ENCODE measurements at regions not wholly inside any gene's neighbourhood (a gene's known extent, or its start where the extent isn't known, plus 50 kb on each side); places are given as distances from the start of the nearest gene placed in this dataset.

DNA sequence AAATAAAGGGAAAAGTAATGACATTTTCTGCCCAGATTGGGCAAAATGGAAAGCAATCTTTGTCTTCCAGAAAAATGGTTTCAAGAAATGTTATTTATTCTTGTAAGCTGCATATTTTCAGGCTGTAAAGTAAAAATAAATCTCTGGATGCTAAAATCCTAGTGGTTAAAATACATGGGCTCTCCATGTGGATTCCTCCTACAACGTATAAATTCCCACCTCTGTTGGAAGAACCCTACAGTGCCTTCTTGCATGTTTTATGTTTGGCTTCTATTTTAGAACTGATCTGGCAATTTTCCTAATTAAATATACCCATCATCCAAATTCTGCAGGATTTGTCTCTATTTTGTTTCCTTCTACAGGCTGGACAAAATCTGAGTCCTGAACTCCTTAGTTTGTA, 528.9 kb downstream of the COL12A1 start:
- no peaks in the 10 kb centered on the region for H3K9me3 ChIP-seq (ENCODE audit: low read length)
- TF ChIP-seq CTCF (conservative IDR thresholded peaks at IDR 0.05; ENCODE audit: low read depth, low read length) (no peak), EZH2phosphoT487 (IDR thresholded peaks at IDR 0.05; ENCODE audit: borderline replicate concordance, low read length) (no peak), EZH2 (IDR thresholded peaks at IDR 0.05; ENCODE audit: low read length, unreplicated experiment) (no peak)
- no peak overlapping the region for H2AFZ ChIP-seq (ENCODE audit: low read length)
- no peaks in the 10 kb centered on the region for H3K27me3 ChIP-seq (ENCODE audit: low read length)
- H3K9me2 ChIP-seq (replicated peaks; ENCODE audit: low read length), result no peaks in the 10 kb centered on the region
- ChIA-PET POLR2A (ENCODE audit: unreplicated experiment) (no interaction called here), CTCF (no interaction called here)
- H4K20me1 ChIP-seq (ENCODE audit: low read length), result no peaks in the 10 kb centered on the region
- no peaks in the 10 kb centered on the region for H3K79me2 ChIP-seq (ENCODE audit: low read length)
- DNase-seq, result no peak
- H3F3A ChIP-seq (ENCODE audit: low read length, unreplicated experiment), result no peaks in the 10 kb centered on the region
- no peaks in the 10 kb centered on the region for H3K36me3 ChIP-seq (ENCODE audit: low read depth, low read length)
- intact Hi-C loops (cut with micrococcal nuclease), result no loop called here
- ATAC-seq, result no peak
- no TSS peak for BruUV-seq (replicated peaks)
- no peak overlapping the region for H3K27ac ChIP-seq (ENCODE audit: low read length)
- H3K4me1 ChIP-seq (ENCODE audit: insufficient read depth, low read length), result no peaks in the 10 kb centered on the region
- no peak overlapping the region for H3K4me2 ChIP-seq (ENCODE audit: low read length)
- H3K4me3 ChIP-seq (ENCODE audit: low read length), result no peak overlapping the region
- H3K9ac ChIP-seq (ENCODE audit: low read length), result no peak overlapping the region

DNA sequence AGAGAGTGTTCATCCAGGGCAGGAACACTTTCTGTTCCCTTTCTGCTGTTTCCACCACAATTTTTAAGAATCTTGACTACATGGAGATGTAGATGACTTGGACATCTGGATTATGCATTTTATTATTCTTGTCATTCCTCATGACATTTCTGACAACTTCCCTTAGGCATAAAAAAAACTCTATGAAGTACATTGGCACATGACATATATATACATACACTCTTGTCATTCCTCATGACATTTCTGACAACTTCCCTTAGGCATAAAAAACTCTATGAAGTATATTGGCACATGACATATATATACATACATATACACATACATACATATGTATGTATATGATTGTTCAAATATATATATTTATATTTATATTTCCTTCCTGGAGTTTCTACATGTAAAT, 531.5 kb downstream of the COL12A1 start:
- Histone ChIP-seq H2AFZ (ENCODE audit: low read length) (no peak overlapping the region), H3K4me3 (ENCODE audit: low read length) (no peak overlapping the region), H3K4me1 (ENCODE audit: insufficient read depth, low read length) (no peaks in the 10 kb centered on the region), H3K9ac (ENCODE audit: low read length) (no peak overlapping the region), H3K79me2 (ENCODE audit: low read length) (no peaks in the 10 kb centered on the region), H3F3A (ENCODE audit: low read length, unreplicated experiment) (no peaks in the 10 kb centered on the region), H4K20me1 (ENCODE audit: low read length) (no peaks in the 10 kb centered on the region), H3K36me3 (ENCODE audit: low read depth, low read length) (no peaks in the 10 kb centered on the region), H3K27ac (ENCODE audit: low read length) (no peak overlapping the region), H3K9me3 (ENCODE audit: low read length) (no peaks in the 10 kb centered on the region), H3K9me2 (replicated peaks; ENCODE audit: low read length) (no peaks in the 10 kb centered on the region), H3K4me2 (ENCODE audit: low read length) (no peak overlapping the region), H3K27me3 (ENCODE audit: low read length) (no peaks in the 10 kb centered on the region)
- POLR2A ChIA-PET (ENCODE audit: unreplicated experiment), result no interaction called here
- CTCF ChIA-PET, result no interaction called here
- no peak for ATAC-seq
- TF ChIP-seq EZH2phosphoT487 (IDR thresholded peaks at IDR 0.05; ENCODE audit: borderline replicate concordance, low read length) (no peak), EZH2 (IDR thresholded peaks at IDR 0.05; ENCODE audit: low read length, unreplicated experiment) (no peak), CTCF (conservative IDR thresholded peaks at IDR 0.05; ENCODE audit: low read depth, low read length) (no peak)
- intact Hi-C loops (cut with micrococcal nuclease), result no loop called here
- BruUV-seq (replicated peaks), result no TSS peak
- DNase-seq, result no peak

- H3K27ac ChIP-seq (ENCODE audit: low read length), result no peak overlapping the region
- H3K4me3 ChIP-seq (ENCODE audit: low read length), result no peak overlapping the region
- ChIA-PET CTCF (no interaction called here), POLR2A (ENCODE audit: unreplicated experiment) (no interaction called here)
- no peaks in the 10 kb centered on the region for H3K79me2 ChIP-seq (ENCODE audit: low read length)
- H3K9me2 ChIP-seq (replicated peaks; ENCODE audit: low read length), result no peaks in the 10 kb centered on the region
- no TSS peak for BruUV-seq (replicated peaks)
- H3K4me2 ChIP-seq (ENCODE audit: low read length), result no peak overlapping the region
- DNase-seq (peak; percentile 4), ATAC-seq (no peak)
- H4K20me1 ChIP-seq (ENCODE audit: low read length), result no peaks in the 10 kb centered on the region
- no peak overlapping the region for H3K9ac ChIP-seq (ENCODE audit: low read length)
- intact Hi-C loops (cut with micrococcal nuclease), result no loop called here
- H3K36me3 ChIP-seq (ENCODE audit: low read depth, low read length), result no peaks in the 10 kb centered on the region
- no peaks in the 10 kb centered on the region for H3K27me3 ChIP-seq (ENCODE audit: low read length)
- H3F3A ChIP-seq (ENCODE audit: low read length, unreplicated experiment), result no peaks in the 10 kb centered on the region
- H2AFZ ChIP-seq (ENCODE audit: low read length), result no peak overlapping the region
- no peak for TF ChIP-seq EZH2 (IDR thresholded peaks at IDR 0.05; ENCODE audit: low read length, unreplicated experiment)
- TF ChIP-seq CTCF (conservative IDR thresholded peaks at IDR 0.05; ENCODE audit: low read depth, low read length), result no peak
- no peak for TF ChIP-seq EZH2phosphoT487 (IDR thresholded peaks at IDR 0.05; ENCODE audit: borderline replicate concordance, low read length)
- H3K4me1 ChIP-seq (ENCODE audit: insufficient read depth, low read length), result no peaks in the 10 kb centered on the region
- no peaks in the 10 kb centered on the region for H3K9me3 ChIP-seq (ENCODE audit: low read length)
Measured at GRCh38 chr6:74671558-74672025, 534.3 kb downstream of the COL12A1 start.
